ENCODE measurements at regions not wholly inside any gene's neighbourhood (a gene's known extent, or its start where the extent isn't known, plus 50 kb on each side); places are given as distances from the start of the nearest gene placed in this dataset.
"Not testable (repeated sequence)": the region's sequence is repeated elsewhere in the genome, so short reads cannot be mapped to it uniquely, and the experiment has no call there.

- DNase-seq (ENCODE audit: low read depth in 4 of 4, low spot score in 1 of 4), result not testable (repeated sequence)
These were observed 183.7 kb upstream of the AKAP13 start for GRCh38 chr15:85196697-85197096.

- not testable (repeated sequence) for DNase-seq (ENCODE audit: low read depth in 4 of 4, low spot score in 1 of 4)
These were observed 182.8 kb upstream of the AKAP13 start for GRCh38 chr15:85197582-85197981.

GRCh38 chr15:85198432-85198831, 182.0 kb upstream of the AKAP13 start:
- DNase-seq (ENCODE audit: low read depth in 4 of 4, low spot score in 1 of 4), result not testable (repeated sequence)

GRCh38 chr15:85200215-85200614, 180.2 kb upstream of the AKAP13 start:
- not testable (repeated sequence) for DNase-seq (ENCODE audit: low read depth in 4 of 4, low spot score in 1 of 4)

GRCh38 chr15:85201118-85201793, 179.1 kb upstream of the AKAP13 start:
- not testable (repeated sequence) for DNase-seq (ENCODE audit: low read depth in 4 of 4, low spot score in 1 of 4)

GRCh38 chr15:85204481-85204880, 175.9 kb upstream of the AKAP13 start:
- DNase-seq (ENCODE audit: low read depth in 4 of 4, low spot score in 1 of 4), result not testable (repeated sequence)

- DNase-seq (ENCODE audit: low read depth in 4 of 4, low spot score in 1 of 4), result not testable (repeated sequence)
These were observed 146.5 kb upstream of the AKAP13 start for GRCh38 chr15:85233791-85234325.

GRCh38 chr15:85234450-85235196, 145.8 kb upstream of the AKAP13 start:
- not testable (repeated sequence) for DNase-seq (ENCODE audit: low read depth in 4 of 4, low spot score in 1 of 4)

- DNase-seq (ENCODE audit: low read depth in 4 of 4, low spot score in 1 of 4), result not testable (repeated sequence)
These were observed 136.3 kb upstream of the AKAP13 start for GRCh38 chr15:85244056-85244455.

GRCh38 chr15:85250938-85251542, 129.4 kb upstream of the AKAP13 start:
- not testable (repeated sequence) for DNase-seq (ENCODE audit: low read depth in 4 of 4, low spot score in 1 of 4)

- not testable (repeated sequence) for DNase-seq (ENCODE audit: low read depth in 4 of 4, low spot score in 1 of 4)
These were observed 127.0 kb upstream of the AKAP13 start for GRCh38 chr15:85253196-85253915.

GRCh38 chr15:85254961-85255360, 125.4 kb upstream of the AKAP13 start:
- DNase-seq (ENCODE audit: low read depth in 4 of 4, low spot score in 1 of 4), result not testable (repeated sequence)

- DNase-seq (ENCODE audit: low read depth in 4 of 4, low spot score in 1 of 4), result not testable (repeated sequence)
These were observed 124.9 kb upstream of the AKAP13 start for GRCh38 chr15:85255502-85255901.

- DNase-seq (ENCODE audit: low read depth in 4 of 4, low spot score in 1 of 4), result not testable (repeated sequence)
These were observed 124.1 kb upstream of the AKAP13 start for GRCh38 chr15:85256009-85256997.

GRCh38 chr15:85258062-85258445, 122.3 kb upstream of the AKAP13 start:
- not testable (repeated sequence) for DNase-seq (ENCODE audit: low read depth in 4 of 4, low spot score in 1 of 4)

- not testable (repeated sequence) for DNase-seq (ENCODE audit: low read depth in 4 of 4, low spot score in 1 of 4)
These were observed 121.7 kb upstream of the AKAP13 start for GRCh38 chr15:85258559-85259209.

- not testable (repeated sequence) for DNase-seq (ENCODE audit: low read depth in 4 of 4, low spot score in 1 of 4)
These were observed 119.9 kb upstream of the AKAP13 start for GRCh38 chr15:85260526-85260925.

- not testable (repeated sequence) for DNase-seq (ENCODE audit: low read depth in 4 of 4, low spot score in 1 of 4)
These were observed 117.8 kb upstream of the AKAP13 start for GRCh38 chr15:85262461-85263055.
